NCI-H1694 (cell line): ENCODE measurements at regions not wholly inside any gene's neighbourhood (a gene's known extent, or its start where the extent isn't known, plus 50 kb on each side); places are given as distances from the start of the nearest gene placed in this dataset.

Source experiments
- DNase-seq: peaks from one replicate; lab custom pipeline; 2025; lab: John Stamatoyannopoulos, UW

DNA sequence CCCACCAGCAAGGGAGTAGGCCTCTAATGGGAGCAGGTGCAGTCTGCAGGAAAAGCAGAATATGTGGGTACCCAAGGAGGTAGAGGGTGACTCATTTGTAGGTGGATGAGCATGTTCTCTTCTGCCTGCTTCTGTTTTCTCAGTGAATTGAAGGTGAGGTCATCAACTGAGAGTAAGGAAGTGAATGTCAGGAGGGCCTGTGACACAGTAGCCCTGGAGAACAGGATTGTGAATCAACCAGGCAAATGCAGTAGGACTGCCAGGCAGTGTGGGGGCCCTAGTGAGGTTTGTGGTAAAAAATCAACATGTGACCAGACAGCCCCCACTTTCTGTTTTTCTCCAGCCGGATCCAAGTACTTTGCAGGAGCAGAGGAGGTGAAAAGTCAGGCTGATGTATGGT lies 150.5 kb upstream of the SOX9 start:
- DNase-seq = no peak

GRCh38 chr17:71974051-71974450 lies 146.8 kb upstream of the SOX9 start:
- no peak for DNase-seq

GRCh38 chr17:71975331-71975801 lies 145.5 kb upstream of the SOX9 start:
- DNase-seq = no peak

- no peak for DNase-seq
Measured at GRCh38 chr17:71976011-71976649, 144.7 kb upstream of the SOX9 start.

DNA sequence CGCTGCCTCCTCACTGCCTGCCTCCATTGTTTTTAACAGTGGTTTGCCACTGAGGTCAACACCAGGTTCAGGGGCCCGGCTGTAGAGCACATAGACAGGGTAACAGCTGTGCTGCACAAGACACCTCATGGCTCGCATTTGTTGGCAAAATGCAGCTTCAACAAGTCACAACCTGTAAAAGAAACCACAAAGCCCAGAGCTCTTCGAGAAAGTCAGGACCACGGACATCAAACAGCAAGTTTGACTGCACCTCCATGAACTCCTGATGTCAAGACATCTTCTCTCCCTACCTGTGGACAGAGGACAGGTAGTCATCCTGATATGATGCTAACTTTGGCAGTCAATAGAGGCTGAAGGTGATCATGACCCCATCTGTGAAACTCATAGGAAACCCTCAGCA lies 142.4 kb upstream of the SOX9 start:
- no peak for DNase-seq

- DNase-seq = no peak
Measured at GRCh38 chr17:71980171-71980570, 140.6 kb upstream of the SOX9 start.

DNA sequence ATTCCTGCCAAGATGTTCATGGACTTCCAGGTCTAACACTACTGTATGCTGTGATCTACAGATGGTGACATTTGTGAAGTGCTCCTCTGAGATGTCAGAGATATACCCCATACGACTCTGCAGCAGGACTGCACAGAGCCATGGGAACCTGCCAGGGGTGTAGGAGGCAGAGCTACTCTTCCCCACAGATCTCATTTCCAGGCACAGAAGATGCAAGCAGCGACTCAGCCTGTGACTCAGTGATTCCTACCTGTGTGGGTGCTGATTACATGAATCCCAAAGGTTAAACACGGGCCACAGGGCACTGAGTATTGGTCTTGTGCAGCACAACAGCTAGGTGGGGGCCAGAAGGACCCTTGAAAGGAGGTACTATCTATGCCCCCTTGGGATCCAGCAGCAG lies 137.0 kb upstream of the SOX9 start:
- DNase-seq = no peak

GRCh38 chr17:71985111-71986039 lies 135.4 kb upstream of the SOX9 start:
- no peak for DNase-seq

DNA sequence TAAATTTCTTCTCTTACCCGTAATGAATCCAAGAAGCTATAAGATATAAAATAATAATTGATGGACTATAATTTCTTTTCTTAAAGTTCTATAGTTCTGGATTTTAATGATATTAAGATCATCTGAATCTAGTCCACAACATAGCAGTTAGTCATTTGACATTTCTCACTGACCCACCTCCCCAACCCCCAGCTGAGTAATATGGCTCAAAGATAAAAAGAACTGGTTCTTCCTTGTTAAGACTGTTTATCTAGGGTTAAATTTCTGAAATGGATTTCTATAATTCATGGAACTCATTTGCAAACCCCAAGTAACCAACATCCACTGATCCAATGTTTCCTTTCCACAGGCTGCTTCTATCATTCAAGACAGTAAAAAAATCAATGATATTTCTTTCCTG lies 133.9 kb upstream of the SOX9 start:
- no peak for DNase-seq

DNA sequence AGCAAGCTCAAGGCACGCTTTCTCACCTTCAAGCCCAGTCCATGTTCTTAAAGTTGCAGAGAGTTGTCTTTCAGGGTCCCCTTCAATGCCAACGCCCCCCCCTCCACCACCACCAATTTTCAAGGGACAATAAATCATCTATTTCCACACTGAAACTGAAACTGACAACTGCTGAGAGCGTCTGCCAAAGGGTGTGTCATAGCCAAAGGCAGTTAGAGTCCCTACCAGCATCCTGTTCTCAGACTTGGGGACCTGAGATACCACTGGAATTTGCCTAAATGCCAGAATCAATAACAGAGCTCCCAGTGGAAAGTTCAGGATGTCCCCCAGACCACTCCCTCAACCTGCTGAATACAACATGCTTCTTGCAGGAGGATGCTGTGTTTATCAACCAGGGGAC lies 133.2 kb upstream of the SOX9 start:
- DNase-seq = no peak

DNA sequence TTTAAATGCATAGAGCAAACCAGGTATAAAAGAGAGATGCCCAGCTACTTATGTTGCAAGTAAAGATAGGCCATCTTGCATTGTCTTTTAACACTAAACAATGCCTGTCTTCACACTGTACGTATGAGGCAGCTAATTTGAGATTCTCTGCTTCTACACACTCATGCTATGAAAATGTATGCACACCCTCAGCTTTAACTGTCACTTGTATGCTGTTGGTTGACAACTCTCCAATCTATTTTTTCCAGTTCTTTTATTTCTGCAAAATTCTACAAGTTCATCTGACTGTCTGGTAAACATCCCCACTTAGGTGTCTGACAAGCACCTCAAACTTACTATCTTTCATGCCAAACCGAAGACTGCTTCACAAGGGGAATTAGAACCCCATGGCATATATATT lies 131.7 kb upstream of the SOX9 start:
- DNase-seq = no peak

DNA sequence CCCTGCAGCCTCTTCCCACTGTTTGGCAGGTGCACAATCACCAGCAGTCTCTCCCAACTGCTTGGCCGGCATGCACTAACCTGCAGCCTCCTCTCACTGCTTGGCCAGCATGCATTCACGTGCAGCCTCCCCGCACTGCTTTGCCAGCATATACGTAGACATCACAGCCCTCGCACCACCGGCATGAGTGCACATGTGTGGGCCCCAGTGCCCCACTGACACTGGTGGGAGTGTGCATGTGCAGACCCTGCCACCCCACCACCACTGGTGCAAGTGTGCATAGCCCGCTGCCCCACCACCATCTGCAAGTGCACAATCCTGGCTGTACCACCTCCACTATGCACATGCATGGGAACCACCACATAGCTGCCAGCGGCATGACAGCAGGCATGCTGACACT lies 127.5 kb upstream of the SOX9 start:
- DNase-seq = no peak

DNA sequence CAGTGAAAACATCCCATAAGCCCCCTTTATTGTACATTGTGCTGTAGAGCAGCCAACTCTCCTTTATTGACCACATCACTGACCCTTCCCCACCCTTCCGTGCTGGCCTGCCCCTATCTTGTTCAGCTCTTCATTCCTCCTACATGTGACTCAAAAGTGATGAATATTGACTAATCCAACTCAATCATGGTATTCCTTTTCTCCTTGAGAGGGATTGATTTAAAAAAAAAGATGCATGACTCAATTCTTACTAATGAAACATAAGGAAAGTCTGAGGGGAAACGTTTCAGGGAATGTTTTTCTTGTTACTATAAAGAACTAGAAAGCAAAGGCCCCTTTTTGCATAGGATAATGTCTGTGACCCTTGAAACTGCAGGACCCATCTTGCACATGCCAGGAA lies 125.2 kb upstream of the SOX9 start:
- DNase-seq = no peak

DNA sequence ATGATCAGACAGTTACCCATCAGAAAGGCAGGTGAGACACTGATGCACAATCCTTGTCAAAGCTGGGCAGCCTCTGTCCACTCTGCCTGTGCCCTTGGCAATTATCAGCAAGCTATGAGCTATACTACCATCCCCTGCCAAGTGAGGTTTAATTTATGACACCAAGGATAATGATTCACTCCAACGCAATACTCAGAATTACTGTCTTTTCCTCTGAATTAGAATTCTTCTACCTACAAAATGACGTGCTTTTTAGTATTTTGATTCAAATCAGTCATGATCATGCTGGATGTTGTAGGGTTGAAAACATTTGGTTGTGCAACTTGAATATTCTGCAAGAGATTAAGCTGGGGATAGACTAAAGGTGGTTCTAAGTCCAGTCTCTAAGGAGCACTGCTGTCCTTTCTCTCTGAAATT lies 116.8 kb upstream of the SOX9 start:
- no peak for DNase-seq

DNA sequence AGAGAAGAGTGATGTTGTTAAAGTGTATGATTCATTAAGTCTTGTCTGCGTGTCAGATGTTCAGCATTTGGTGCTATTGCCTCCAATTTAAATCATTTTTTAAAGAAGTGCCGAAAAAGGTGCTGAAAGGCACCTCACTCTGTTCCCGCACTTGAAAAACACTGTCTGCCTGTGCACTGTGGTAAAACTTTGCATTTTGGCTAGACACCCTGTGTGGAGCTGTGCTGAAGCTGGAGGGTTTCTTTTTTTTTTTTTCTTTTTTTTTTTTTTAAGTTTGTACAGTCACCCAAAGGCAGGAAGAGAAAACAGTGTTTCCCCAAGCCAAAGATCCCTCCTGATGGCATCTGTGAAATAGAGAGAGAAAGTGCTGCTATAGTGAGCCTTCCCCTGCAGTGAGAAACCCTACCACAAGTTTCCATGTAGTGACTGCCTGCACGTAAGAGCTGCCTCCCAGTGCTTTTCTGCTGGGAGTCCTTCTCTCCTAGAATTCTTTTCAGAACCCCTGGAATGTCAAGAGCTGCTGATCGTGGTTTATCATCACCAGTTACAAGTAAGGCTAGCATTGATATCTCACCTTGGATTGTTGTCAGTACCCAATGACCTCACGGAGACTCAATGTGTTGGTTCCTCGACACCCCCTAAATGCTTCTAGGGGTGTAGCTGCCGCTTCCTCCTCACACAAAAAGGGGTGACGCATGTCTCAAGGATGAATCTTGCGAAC lies 116.0 kb upstream of the SOX9 start:
- no peak for DNase-seq

DNA sequence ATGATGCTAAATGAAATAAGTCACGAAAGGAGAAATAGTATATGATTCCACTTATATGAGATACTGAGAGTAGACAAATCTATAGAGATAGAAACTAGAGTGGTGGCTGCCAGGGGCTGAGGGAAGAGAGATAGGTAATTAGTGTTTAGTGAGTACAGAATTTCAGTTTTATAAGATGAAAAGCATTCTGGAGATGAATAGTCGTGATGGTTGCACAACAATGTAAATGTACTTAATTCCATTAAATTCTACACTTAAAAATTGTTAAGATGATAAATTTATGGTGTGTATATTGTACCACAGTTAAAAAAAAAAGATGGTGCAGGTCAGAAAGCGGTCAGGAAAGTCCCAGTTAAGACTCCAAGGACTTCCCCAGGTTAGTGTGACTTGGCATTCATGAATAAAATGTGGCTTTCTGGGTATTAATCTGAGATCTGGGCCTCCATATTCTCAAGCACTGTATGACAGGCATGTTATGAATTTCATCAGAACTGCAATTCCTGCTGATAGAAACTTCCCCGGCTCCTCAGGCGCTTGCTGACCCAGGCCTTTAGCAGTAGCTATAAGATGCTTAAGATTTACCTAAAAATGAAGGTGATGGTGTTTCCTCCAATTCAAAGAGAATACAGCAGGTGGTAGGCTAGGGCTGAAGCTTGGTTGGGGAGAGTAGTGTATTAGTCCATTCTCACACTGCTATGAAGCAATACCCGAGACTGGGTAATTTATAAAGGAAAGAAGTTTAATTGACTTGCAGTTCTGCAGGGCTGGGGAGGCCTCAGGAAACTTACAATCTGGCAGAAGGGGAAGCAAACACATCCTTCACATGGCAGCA lies 115.3 kb upstream of the SOX9 start:
- DNase-seq = no peak

DNA sequence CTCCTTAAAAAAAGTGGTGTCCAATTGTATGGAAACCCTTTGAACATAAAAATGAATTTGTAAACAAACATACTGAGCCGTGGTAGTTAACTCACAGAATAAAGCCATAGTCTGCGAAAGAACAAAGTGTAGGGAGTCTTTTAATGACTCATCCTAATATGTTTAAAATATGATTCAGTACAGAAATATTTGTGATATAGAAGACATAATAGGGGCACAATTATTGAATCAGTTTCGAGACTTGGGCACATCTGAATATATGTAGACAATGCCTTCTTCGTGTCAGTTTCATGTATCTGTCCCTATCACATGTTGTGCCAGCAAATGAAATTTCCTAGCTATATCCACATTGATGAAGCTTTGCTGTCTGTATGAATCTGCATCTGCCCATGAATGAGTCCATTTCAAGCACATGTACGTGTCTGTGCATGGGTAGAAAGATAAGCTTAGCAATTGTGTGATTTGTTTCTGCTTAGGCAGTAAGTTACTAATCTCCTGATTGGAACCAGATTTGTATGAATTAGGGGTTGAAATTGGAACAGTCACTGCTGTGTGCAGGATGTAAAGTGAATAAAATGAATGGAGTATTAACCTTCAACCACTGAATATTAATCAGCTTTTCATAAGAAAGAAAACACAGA lies 112.5 kb upstream of the SOX9 start:
- no peak for DNase-seq

- no peak for DNase-seq
Measured at GRCh38 chr17:72011561-72011960, 109.3 kb upstream of the SOX9 start.

DNA sequence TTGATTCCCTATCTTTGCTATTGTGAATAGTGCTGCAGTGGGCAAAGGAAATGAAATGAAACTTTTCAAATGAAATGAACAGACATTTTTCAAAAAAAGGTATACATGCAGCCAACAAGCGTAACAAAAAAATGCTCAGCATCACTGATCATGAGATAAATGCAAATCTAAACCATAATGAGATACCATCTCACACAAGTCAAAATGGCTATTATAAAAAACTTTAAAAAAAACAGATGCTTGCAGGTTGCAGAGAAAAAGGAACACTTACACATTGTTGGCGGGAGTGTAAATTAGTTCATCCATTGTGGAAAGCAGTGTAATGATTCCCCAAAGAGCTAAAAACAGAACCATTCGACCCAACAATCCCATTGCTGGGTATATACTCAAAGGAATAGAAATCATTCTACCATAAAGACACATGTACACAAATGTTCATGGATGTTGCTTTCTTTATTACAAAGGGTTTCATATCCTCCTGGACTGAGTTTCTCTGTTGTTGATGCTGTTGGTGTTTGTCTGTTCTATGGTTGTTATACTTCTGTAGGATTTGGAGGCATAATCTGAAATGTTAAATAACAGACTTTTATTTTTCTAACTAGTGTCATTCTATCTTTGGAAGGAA lies 99.3 kb upstream of the SOX9 start:
- DNase-seq = no peak

GRCh38 chr17:72022328-72023275 lies 98.2 kb upstream of the SOX9 start:
- no peak for DNase-seq
